H1 (cell line): ENCODE measurements at regions not wholly inside any gene's neighbourhood (a gene's known extent, or its start where the extent isn't known, plus 50 kb on each side); places are given as distances from the start of the nearest gene placed in this dataset.

ENCODE experiments used
- CTCF ChIA-PET: fragments of 300-600 bp; sonication (Branson Sonifier 250); formaldehyde crosslinking; loops from one replicate; lab custom pipeline; 2021; ENCODE audit not compliant: partially characterized antibody; lab: Charles Lee
- POLR2A ChIA-PET: fragments of 300-600 bp; sonication (Branson Sonifier 250); formaldehyde crosslinking; loops from one replicate; lab custom pipeline; 2021; ENCODE audit warnings: inconsistent platforms; ENCODE audit not compliant: partially characterized antibody; lab: Charles Lee
- DNase-seq, 2 experiments: peaks; one replicate each; pipeline versions ENCODE4 v3.0.0 to v3.0.0-alpha.2; 2010 to 2022; ENCODE audit warnings: low spot score in 2 of 2, low read depth in 1 of 2, mixed read lengths in 1 of 2
- FAIRE-seq: peaks from 2 replicates; lab custom pipeline; 2011; peaks lifted over from hg19 to GRCh38; lab: Jason Lieb, UNC
- H2AFZ ChIP-seq: 2 replicates; pipeline ENCODE4 v1.8.1; 2012; ENCODE audit warnings: low read length, inconsistent platforms
- H2AK5ac ChIP-seq: 2 replicates; pipeline ENCODE4 v1.6.1; 2013; ENCODE audit warnings: low read depth, low read length
- H2BK120ac ChIP-seq: replicated peaks from 2 replicates; pipeline ENCODE3; 2013; ENCODE audit warnings: low read depth, low read length, inconsistent platforms
- H2BK12ac ChIP-seq: 2 replicates; pipeline ENCODE4 v1.6.1; 2013; ENCODE audit warnings: low read depth, low read length
- H2BK15ac ChIP-seq: 2 replicates; pipeline ENCODE4 v1.6.1; 2013; ENCODE audit warnings: low read length
- H2BK20ac ChIP-seq: 2 replicates; pipeline ENCODE4 v1.6.1; 2013; ENCODE audit warnings: low read length
- H2BK5ac ChIP-seq: 2 replicates; pipeline ENCODE4 v1.6.1; 2013; ENCODE audit warnings: low read depth, low read length
- H3K14ac ChIP-seq: 2 replicates; pipeline ENCODE4 v1.6.1; 2013; ENCODE audit warnings: inconsistent platforms; ENCODE audit not compliant: insufficient read length
- H3K18ac ChIP-seq: 2 replicates; pipeline ENCODE4 v1.6.1; 2013; ENCODE audit warnings: low read length; ENCODE audit errors: extremely low read depth
- H3K23ac ChIP-seq: 2 replicates; pipeline ENCODE4 v1.6.1; 2013; ENCODE audit warnings: inconsistent platforms; ENCODE audit not compliant: insufficient read length
- H3K23me2 ChIP-seq: 2 replicates; pipeline ENCODE4 v1.6.1; 2013; ENCODE audit warnings: low read depth, low read length
- H3K27ac ChIP-seq: 2 replicates; pipeline ENCODE4 v1.6.1; 2011; ENCODE audit warnings: low read depth, low read length, inconsistent platforms
- H3K27me3 ChIP-seq, 4 experiments: replicated peaks in 1 of 4; 1 replicate in 1 of 4; 2 replicates in 3 of 4; pipeline versions ENCODE4 v1.6.1 to v1.8.1; 2011 to 2013; ENCODE audit warnings: low read length in 3 of 4, mild to moderate bottlenecking in 3 of 4, inconsistent platforms in 2 of 4, mixed read lengths in 2 of 4, moderate library complexity in 1 of 4; ENCODE audit not compliant: control insufficient read depth in 3 of 4, insufficient read depth in 3 of 4; ENCODE audit errors: extremely low read depth in 1 of 4
- H3K36me3 ChIP-seq, 4 experiments: 2 replicates each; pipeline versions ENCODE4 v1.6.1 to v1.8.1; 2011 to 2013; ENCODE audit warnings: mild to moderate bottlenecking in 4 of 4, low read length in 3 of 4, moderate library complexity in 2 of 4, control low read depth in 1 of 4, inconsistent platforms in 1 of 4; ENCODE audit not compliant: insufficient read depth in 4 of 4, control insufficient read depth in 2 of 4
- H3K4ac ChIP-seq: replicated peaks from 2 replicates; pipeline ENCODE3; 2013; ENCODE audit warnings: low read length, low read depth, mixed read lengths, inconsistent platforms; ENCODE audit not compliant: insufficient read length
- H3K4me1 ChIP-seq, 4 experiments: replicated peaks in 1 of 4; 1 replicate in 1 of 4; 2 replicates in 3 of 4; pipeline versions ENCODE4 v1.6.1 to v1.8.1; 2011 to 2013; ENCODE audit warnings: low read length in 3 of 4, inconsistent platforms in 2 of 4, mixed read lengths in 1 of 4; ENCODE audit not compliant: insufficient read depth in 4 of 4, control insufficient read depth in 3 of 4
- H3K4me2 ChIP-seq, 2 experiments: 2 replicates each; pipeline versions ENCODE4 v1.6.1 to v1.8.1; 2011 to 2013; ENCODE audit warnings: low read depth in 2 of 2, low read length in 2 of 2, control low read depth in 1 of 2, inconsistent platforms in 1 of 2, mild to moderate bottlenecking in 1 of 2; ENCODE audit not compliant: insufficient read depth in 1 of 2
- H3K4me3 ChIP-seq, 4 experiments: fragments of 200-600, 300-600 bp in 1 of 4; sonication (generic), shearing (Covaris generic), sonication (Bioruptor Twin) in 1 of 4; 2 replicates each; pipeline versions ENCODE4 v1.5.1 to v1.8.1; 2011 to 2016; ENCODE audit warnings: low read length in 4 of 4, low read depth in 3 of 4, control low read depth in 2 of 4, inconsistent platforms in 2 of 4, mild to moderate bottlenecking in 2 of 4, mixed read lengths in 1 of 4, moderate library complexity in 1 of 4; ENCODE audit not compliant: insufficient read depth in 2 of 4; ENCODE audit errors: extremely low read depth in 1 of 4
- H3K56ac ChIP-seq: replicated peaks from 2 replicates; pipeline ENCODE3; 2013; ENCODE audit warnings: low read depth, mild to moderate bottlenecking, mixed read lengths, low read length, inconsistent platforms; ENCODE audit not compliant: insufficient read length
- H3K79me1 ChIP-seq: 2 replicates; pipeline ENCODE4 v1.6.1; 2013; ENCODE audit warnings: low read depth, low read length, control low read depth
- H3K79me2 ChIP-seq, 2 experiments: 2 replicates each; pipeline versions ENCODE4 v1.6.1 to v1.8.1; 2012 to 2013; ENCODE audit warnings: low read length in 2 of 2, mild to moderate bottlenecking in 2 of 2, inconsistent platforms in 1 of 2; ENCODE audit not compliant: insufficient read depth in 2 of 2, control insufficient read depth in 1 of 2
- H3K9ac ChIP-seq, 4 experiments: replicated peaks in 1 of 4; 1 replicate in 1 of 4; 2 replicates in 3 of 4; pipeline versions ENCODE4 v1.6.1 to v1.8.1; 2011 to 2013; ENCODE audit warnings: low read depth in 3 of 4, low read length in 3 of 4, control low read depth in 2 of 4, mild to moderate bottlenecking in 2 of 4, moderate library complexity in 2 of 4, inconsistent platforms in 1 of 4; ENCODE audit errors: extremely low read depth in 1 of 4
- H3K9me3 ChIP-seq, 2 experiments: 2 replicates each; pipeline versions ENCODE4 v1.6.1 to v1.8.1; 2012 to 2013; ENCODE audit warnings: mild to moderate bottlenecking in 2 of 2, moderate library complexity in 2 of 2, control low read depth in 1 of 2, inconsistent platforms in 1 of 2, low read depth in 1 of 2, low read length in 1 of 2, mixed read lengths in 1 of 2; ENCODE audit not compliant: insufficient read depth in 2 of 2
- H4K20me1 ChIP-seq, 2 experiments: replicated peaks in 1 of 2; 2 replicates each; pipeline versions ENCODE3 to v1.8.1; 2011 to 2013; ENCODE audit warnings: inconsistent platforms in 2 of 2, low read length in 2 of 2, mild to moderate bottlenecking in 1 of 2; ENCODE audit not compliant: insufficient read depth in 2 of 2, control insufficient read depth in 1 of 2
- H4K5ac ChIP-seq: 2 replicates; pipeline ENCODE4 v1.6.1; 2013; ENCODE audit warnings: low read length, low read depth, mixed read lengths, inconsistent platforms; ENCODE audit not compliant: insufficient read length
- H4K8ac ChIP-seq: 2 replicates; pipeline ENCODE4 v1.8.0; 2013; ENCODE audit warnings: mild to moderate bottlenecking, moderate library complexity, low read length, inconsistent platforms; ENCODE audit not compliant: insufficient read depth; ENCODE audit errors: extremely low read depth
- H4K91ac ChIP-seq: replicated peaks from 2 replicates; pipeline ENCODE3; 2013; ENCODE audit warnings: low read length, mixed read lengths, inconsistent platforms; ENCODE audit not compliant: insufficient read length
- JUND ChIP-seq: IDR thresholded peaks from 2 replicates; pipeline ENCODE4 v1.6.1; 2011; ENCODE audit warnings: mild to moderate bottlenecking, improper control_type of control experiment, low read length
- POU5F1 ChIP-seq: IDR thresholded peaks from 2 replicates; pipeline ENCODE4 v1.6.1; 2011; ENCODE audit warnings: low read depth, mild to moderate bottlenecking, low read length, moderate library complexity
- RXRA ChIP-seq: IDR thresholded peaks from 2 replicates; pipeline ENCODE4 v1.6.1; 2011; ENCODE audit warnings: low read depth, mild to moderate bottlenecking, low read length, moderate library complexity; ENCODE audit not compliant: insufficient read depth
- SP2 ChIP-seq: IDR thresholded peaks from 2 replicates; pipeline ENCODE4 v1.6.1; 2012; ENCODE audit warnings: mild to moderate bottlenecking, low read length, inconsistent platforms
- WGBS, 2 experiments: shearing (Covaris generic) in 1 of 2; methylation state at CpG; one replicate each; pipeline versions ENCODE4 v1.1.6 to v1.1.7; 2013 to 2015; ENCODE audit warnings: low lambda C conversion rate in 2 of 2, mixed read lengths in 2 of 2, inconsistent platforms in 1 of 2, low coverage in 1 of 2, missing lambda C conversion rate in 1 of 2; ENCODE audit not compliant: insufficient replicate concordance in 2 of 2, insufficient coverage in 1 of 2, insufficient read length in 1 of 2; ENCODE audit errors: extremely low coverage in 1 of 2, missing lambda C conversion rate in 1 of 2; 5-methylcytosine and 5-hydroxymethylcytosine counted together

- FAIRE-seq = no peak
- ChIA-PET CTCF (interaction anchor here (0.6 to 4.6 kb wide), 48 partner anchors 8 to 718 kb away, joined by 3 to 42 read pairs (median 4); no protein-coding TSS in a partner anchor), POLR2A (interaction anchor here (1.2 to 1.6 kb wide), 2 partner anchors 64 to 73 kb away, joined by 4 read pairs; no protein-coding TSS in a partner anchor)
- no peak for TF ChIP-seq POU5F1
- TF ChIP-seq JUND = no peak
- TF ChIP-seq SP2 = no peak
- TF ChIP-seq RXRA = no peak
These were observed 167.3 kb upstream of the SLC13A1 start for GRCh38 chr7:123367031-123367430.

More at GRCh38 chr7:123367031-123367430, 167.3 kb upstream of the SLC13A1 start:
- no peak overlapping the region for H3K23ac ChIP-seq
- WGBS, 2 experiments = 77% methylated on average over 4 of the region's 4 CpGs; no CpG with 5 or more reads in 1 of the 2 experiments
- no peak overlapping the region for H2BK15ac ChIP-seq
- H2BK12ac ChIP-seq = no peak overlapping the region
- H3K27ac ChIP-seq = no peak overlapping the region
- H2BK20ac ChIP-seq = no peak overlapping the region
- no peak overlapping the region for H3K14ac ChIP-seq
- no peak overlapping the region for H2AFZ ChIP-seq
- H3K4ac ChIP-seq = no peak overlapping the region
- no peak overlapping the region for H3K18ac ChIP-seq
- H2BK120ac ChIP-seq = no peak overlapping the region
- no peaks in the 10 kb centered on the region for H3K79me2 ChIP-seq
- no peak for DNase-seq
- no peaks in the 10 kb centered on the region for H3K4me1 ChIP-seq
- H3K23me2 ChIP-seq = no peaks in the 10 kb centered on the region
- no peaks in the 10 kb centered on the region for H3K79me1 ChIP-seq
- no peak overlapping the region for H4K5ac ChIP-seq
- no peaks in the 10 kb centered on the region for H4K20me1 ChIP-seq
- H2AK5ac ChIP-seq = no peak overlapping the region
- no peak overlapping the region for H2BK5ac ChIP-seq
- no peaks in the 10 kb centered on the region for H3K9me3 ChIP-seq
- no peak overlapping the region for H3K4me2 ChIP-seq
- H3K56ac ChIP-seq = no peak overlapping the region
- no peak overlapping the region for H4K91ac ChIP-seq
- H3K27me3 ChIP-seq = no peaks in the 10 kb centered on the region
- H4K8ac ChIP-seq = no peak overlapping the region
- H3K4me3 ChIP-seq = no peak overlapping the region
- no peak overlapping the region for H3K9ac ChIP-seq
- H3K36me3 ChIP-seq = no peaks in the 10 kb centered on the region
